ENCODE measurements at regions not wholly inside any gene's neighbourhood (a gene's known extent, or its start where the extent isn't known, plus 50 kb on each side); places are given as distances from the start of the nearest gene placed in this dataset.

- no peak for DNase-seq
These were observed 789.9 kb upstream of the IGFBP3 start for GRCh38 chr7:46710927-46711326.

GRCh38 chr7:46707973-46708372, 786.9 kb upstream of the IGFBP3 start:
- no peak for DNase-seq

- DNase-seq = no peak
These were observed 784.5 kb upstream of the IGFBP3 start for GRCh38 chr7:46705386-46706255.

DNA sequence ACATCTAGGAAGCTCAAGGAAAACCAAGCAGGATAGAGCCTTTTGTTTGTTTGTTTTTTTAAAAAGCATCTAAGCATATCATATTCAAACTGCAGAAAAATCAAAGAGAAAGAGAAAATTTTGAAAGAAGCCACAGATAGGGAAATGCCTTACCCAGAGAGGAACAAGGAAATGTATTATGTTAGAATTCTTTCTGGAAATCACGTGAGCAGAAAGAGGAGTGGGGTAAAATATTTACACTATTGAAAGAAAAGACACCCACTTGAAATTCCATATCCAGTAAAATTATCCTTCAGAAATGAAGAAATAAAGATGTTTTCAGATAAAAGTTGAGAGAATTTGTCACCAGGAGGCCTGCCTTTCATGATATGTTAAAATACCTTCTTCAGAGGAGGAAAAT, 775.7 kb upstream of the IGFBP3 start:
- no peak for DNase-seq

DNA sequence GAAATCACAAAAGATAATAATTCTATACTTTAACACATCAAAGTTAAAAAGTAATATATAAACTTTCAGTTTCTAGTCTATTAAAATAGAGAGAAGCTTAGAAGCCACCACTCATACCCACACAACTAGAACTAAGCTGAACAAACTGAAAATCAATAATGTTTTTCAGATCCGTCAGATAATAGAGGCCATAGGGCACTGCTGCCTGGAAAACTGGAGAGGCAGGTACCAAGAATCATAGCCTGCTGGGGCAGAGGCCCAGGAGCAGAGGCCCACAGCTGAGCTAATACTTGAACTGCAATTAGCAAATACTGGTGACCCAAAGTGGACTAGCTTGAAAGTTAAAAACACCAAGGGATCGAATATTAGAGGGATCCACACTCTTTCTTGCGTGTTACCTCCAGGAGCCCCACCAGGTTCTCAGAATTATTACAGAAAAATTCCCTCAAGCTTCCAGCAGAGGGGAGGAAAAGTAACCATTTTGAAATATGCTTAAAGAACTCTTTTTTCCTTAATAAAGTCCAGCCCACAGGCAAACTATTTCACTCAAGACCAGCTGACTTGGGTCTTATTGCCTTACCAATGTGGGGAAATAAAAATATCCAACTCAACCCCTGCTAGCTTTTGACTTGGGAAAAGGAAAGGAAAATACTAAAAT, 774.1 kb upstream of the IGFBP3 start:
- DNase-seq = no peak

DNA sequence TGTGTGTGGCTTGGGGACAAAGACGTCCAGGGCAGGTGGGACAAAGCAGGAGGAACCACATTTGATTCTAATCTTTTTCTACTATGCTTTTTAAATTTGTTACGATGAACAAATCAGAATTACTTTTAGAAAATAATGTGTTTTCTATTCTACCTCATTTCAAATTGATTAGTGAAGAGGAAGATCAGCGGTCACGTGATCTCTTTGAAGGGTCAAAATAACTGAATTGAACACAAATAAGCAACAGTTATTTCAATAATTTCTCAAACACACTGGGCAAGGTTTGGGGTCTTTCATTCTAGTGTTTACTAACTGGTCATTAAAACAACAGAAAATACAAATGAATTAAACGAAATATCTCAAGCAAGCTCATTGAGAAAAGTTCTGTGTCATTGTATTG, 773.0 kb upstream of the IGFBP3 start:
- no peak for DNase-seq

- no peak for DNase-seq
These were observed 766.1 kb upstream of the IGFBP3 start for GRCh38 chr7:46687203-46687602.

DNA sequence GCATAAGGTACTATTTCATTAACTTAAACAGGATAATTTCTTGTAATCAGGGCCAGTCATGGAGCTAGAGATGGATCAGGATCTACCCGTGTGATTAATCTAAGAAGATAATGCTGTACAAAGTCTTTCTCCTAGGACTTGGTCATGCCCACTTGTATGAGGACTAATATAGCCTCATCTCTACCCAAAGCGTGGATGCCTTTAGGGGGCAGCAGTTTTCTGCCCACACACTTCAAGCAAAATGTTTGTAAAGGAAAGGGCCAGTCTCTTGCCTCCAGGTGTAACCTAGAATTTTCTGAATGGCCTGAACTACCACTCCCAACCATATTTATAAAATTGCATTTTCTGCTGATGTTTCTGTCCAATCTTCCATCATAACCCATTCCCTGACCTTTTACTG, 764.0 kb upstream of the IGFBP3 start:
- no peak for DNase-seq

DNA sequence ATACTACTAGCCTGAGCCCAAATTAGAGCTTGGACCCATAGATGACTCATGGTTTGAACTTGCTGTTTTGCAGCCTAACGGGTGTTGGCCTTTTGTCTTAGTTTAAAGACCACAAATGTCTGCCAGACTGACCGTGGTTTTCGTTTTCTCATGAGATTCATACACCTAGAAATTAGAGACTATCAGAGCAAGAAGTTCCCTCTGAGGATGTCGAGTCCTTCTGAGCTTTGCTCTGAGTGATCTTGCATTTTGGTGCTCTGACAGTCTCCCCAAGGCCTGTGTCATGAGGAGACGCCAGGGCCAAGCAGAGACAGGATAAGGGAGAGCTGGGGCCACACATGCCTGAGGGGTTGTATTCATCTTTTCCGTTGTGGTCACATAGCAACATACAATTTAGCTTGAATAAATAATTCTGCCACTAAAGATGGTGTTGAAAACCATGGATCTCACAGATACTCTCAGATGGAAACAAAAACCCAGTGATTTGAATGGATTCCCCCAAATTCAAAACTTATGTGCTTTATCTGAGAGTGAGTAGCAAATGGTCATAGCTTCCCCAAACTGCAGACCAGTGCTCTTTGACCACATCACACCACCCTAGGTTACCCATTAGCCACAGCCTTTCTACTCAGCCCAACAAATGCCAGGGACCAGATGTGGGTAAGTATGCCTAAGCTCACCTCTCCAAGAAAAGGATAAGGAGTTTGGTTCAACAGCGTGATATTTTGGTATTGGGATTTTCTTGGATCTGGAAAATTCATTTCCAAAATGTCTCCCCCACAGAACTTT, 762.0 kb upstream of the IGFBP3 start:
- no peak for DNase-seq

- no peak for DNase-seq
These were observed 760.9 kb upstream of the IGFBP3 start for GRCh38 chr7:46681865-46682503.

GRCh38 chr7:46680147-46680546, 759.1 kb upstream of the IGFBP3 start:
- no peak for DNase-seq

- no peak for DNase-seq
These were observed 758.6 kb upstream of the IGFBP3 start for GRCh38 chr7:46679671-46680070.

DNA sequence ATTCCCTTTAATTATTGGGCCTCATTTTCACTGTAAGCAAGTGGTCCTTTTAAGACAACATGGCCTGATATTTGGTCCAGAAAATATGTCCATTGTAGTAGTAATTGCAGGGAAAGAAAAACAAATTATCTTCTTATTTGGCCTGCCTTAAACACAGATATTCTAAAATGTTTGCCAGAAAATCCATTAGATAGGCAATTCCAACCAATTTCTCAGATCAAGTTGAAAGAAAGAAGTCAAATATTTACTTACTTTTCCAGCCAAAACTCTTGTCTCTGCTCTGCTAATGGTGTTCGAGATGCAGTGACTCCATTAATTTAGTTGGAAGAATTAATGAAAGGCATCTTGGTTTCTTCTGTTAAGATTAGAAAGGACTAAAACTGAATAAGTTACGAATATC, 757.3 kb upstream of the IGFBP3 start:
- no peak for DNase-seq

- no peak for DNase-seq
These were observed 754.4 kb upstream of the IGFBP3 start for GRCh38 chr7:46675456-46675855.

DNA sequence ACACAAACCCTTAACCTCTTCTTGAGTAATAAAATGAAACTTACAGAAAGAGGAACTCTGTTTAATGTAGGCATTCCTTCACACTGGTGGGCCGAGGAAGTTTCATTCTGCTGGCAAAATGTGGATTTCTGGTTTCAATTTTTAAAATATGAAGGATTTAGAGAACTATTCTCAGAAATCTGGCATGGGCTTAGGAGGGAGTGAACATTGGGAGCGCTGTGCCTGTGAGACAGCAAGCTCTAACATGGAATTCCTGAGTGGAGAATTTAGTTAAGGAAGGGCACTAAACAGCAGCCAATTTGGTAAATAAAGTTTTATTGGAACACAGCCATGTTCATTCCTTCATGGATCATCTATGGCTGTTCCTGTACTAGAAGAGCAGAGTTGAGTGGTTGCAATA, 751.8 kb upstream of the IGFBP3 start:
- DNase-seq = no peak

- DNase-seq = no peak
These were observed 750.2 kb upstream of the IGFBP3 start for GRCh38 chr7:46671108-46671769.

DNA sequence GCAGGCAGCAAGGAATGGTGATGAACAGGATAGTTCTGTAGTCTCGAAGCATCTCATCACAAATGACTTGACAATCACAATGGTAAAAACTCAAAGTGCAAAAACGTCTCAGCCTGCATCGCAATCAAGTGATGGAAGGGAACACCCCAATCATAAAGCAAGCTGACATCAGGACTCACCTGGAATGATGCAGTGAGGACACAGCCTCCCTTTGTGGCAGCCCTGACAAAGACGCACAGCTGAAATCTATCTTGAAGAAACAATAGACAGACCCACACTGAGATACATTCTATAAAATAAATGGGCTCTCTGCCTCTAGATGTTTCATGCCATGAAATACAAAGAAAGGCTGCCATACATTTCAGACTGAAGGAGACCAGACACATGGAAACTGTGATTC, 748.0 kb upstream of the IGFBP3 start:
- DNase-seq = no peak

DNA sequence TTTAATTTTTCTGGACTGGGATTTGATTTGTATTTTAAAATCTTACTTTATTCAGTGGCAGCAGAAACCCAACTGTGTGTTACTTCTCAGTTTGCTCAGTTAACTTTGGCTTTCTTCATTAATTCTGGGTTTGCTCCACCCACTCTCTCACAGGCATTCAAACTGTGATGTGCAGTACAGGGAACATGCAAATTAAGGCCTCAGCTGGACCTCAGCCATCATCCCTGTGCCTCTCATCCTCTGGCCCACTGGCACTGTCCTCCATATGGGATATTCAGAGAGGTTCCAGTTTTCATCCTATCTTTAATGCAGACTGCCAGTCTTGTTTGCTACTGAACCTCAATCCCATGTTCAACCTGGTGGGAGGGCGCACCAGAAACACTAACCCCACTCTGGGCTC, 743.4 kb upstream of the IGFBP3 start:
- no peak for DNase-seq

- DNase-seq = no peak
These were observed 742.0 kb upstream of the IGFBP3 start for GRCh38 chr7:46663025-46663424.

DNA sequence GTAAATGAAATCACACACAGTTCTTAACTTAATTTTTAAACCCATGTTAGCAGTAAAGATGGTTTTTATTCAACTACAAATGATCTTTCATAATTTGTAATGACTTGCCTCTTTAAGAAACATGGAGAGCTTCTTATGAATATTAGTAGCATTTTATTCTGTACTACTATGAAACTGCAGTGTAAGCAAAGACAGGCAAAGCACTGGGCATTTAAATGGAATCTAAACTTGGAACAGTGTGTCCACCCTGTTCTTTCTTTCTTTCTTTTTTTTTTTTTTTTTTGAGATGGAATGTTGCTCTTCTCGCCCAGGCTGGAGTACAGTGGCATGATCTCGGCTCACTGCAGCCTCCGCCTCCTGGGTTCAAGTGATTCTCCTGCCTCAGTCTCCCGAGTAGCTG, 740.4 kb upstream of the IGFBP3 start:
- DNase-seq = no peak

GRCh38 chr7:46660402-46660980, 739.4 kb upstream of the IGFBP3 start:
- DNase-seq = no peak

DNA sequence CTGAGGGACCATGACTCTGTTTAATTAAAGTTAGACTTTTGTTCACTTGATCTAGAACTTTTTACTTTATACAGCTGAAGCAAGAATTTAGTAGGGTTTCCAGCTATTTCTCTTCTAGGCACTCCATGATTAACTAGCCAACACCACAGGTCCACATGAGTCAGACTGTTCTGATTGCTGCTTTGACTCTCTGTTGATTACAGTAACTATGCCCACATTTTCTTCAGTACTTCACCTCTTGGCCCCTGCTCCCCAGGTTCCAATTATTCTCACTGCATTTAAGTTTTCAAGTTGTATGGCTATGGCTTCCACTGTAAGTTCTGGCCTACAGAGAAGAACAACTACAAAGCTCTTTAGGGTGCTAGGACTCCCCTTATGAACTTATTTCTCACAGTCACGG, 737.2 kb upstream of the IGFBP3 start:
- no peak for DNase-seq

Measured in CD4-positive, alpha-beta T cell treated with Interleukin-21 for 1 hour (primary cell).